NT2/D1 (cell line): ENCODE measurements at regions not wholly inside any gene's neighbourhood (a gene's known extent, or its start where the extent isn't known, plus 50 kb on each side); places are given as distances from the start of the nearest gene placed in this dataset.

Experiments
- DNase-seq: peaks from one replicate; pipeline ENCODE4 v3.0.0-alpha.2; 2011; ENCODE audit warnings: low read depth, low spot score
- H3K27me3 ChIP-seq: 2 replicates; pipeline ENCODE4 v1.6.0; 2011; ENCODE audit warnings: mild to moderate bottlenecking; ENCODE audit not compliant: insufficient read length, insufficient read depth
- H3K36me3 ChIP-seq: 2 replicates; pipeline ENCODE4 v1.6.1; 2011; ENCODE audit warnings: mild to moderate bottlenecking, low read length, mixed read lengths; ENCODE audit not compliant: insufficient read depth, insufficient read length
- H3K4me1 ChIP-seq: 2 replicates; pipeline ENCODE4 v1.5.1; 2011; ENCODE audit not compliant: insufficient read depth, insufficient read length
- H3K4me3 ChIP-seq: 2 replicates; pipeline ENCODE4 v1.5.1; 2011; ENCODE audit warnings: low read depth; ENCODE audit not compliant: insufficient read length
- H3K9ac ChIP-seq: 2 replicates; pipeline ENCODE4 v1.6.0; 2011; ENCODE audit warnings: low read depth; ENCODE audit not compliant: insufficient read length
- H3K9me3 ChIP-seq: 2 replicates; pipeline ENCODE4 v1.5.1; 2011; ENCODE audit warnings: mild to moderate bottlenecking, low read length; ENCODE audit not compliant: insufficient read depth
- SUZ12 ChIP-seq: IDR thresholded peaks from 2 replicates; pipeline ENCODE4 v1.6.1; 2011; ENCODE audit not compliant: insufficient read length, insufficient read depth; ENCODE audit errors: extremely low read depth
- YY1 ChIP-seq: IDR thresholded peaks from 2 replicates; pipeline ENCODE4 v1.6.1; 2011; ENCODE audit not compliant: insufficient read length, insufficient read depth
- ZNF274 ChIP-seq: IDR thresholded peaks from 2 replicates; pipeline ENCODE4 v1.6.1; 2011; ENCODE audit warnings: mild to moderate bottlenecking, low read depth, low read length

DNA sequence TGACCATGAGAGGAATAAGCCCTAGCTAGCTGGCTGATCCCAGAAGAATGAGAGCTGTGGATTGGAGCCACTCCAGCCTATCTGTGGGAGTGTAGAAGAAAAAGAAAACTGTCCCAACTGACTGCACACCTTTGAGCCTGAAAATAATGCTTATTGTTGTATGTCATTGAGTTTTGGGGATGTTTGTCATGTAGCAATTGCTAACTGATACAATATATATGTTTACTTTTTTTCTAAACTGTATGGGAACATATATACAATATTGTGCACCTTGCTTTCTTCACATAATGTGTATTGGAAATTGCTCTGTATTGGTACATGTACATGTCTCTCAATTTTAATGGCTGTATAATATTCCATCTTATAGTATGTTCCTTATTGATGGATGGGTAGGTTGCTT is 124.0 kb upstream of the NLRP1 start:
- TF ChIP-seq ZNF274 = no peak
- TF ChIP-seq SUZ12 = no peak
- no peak for TF ChIP-seq YY1
- Histone ChIP-seq H3K36me3 (no peaks in the 10 kb centered on the region), H3K27me3 (no peaks in the 10 kb centered on the region), H3K4me1 (peaks cover 7% of the 10 kb centered on the region), H3K9me3 (peaks cover 5% of the 10 kb centered on the region), H3K9ac (no peak overlapping the region), H3K4me3 (no peak overlapping the region)
- no peak for DNase-seq

DNA sequence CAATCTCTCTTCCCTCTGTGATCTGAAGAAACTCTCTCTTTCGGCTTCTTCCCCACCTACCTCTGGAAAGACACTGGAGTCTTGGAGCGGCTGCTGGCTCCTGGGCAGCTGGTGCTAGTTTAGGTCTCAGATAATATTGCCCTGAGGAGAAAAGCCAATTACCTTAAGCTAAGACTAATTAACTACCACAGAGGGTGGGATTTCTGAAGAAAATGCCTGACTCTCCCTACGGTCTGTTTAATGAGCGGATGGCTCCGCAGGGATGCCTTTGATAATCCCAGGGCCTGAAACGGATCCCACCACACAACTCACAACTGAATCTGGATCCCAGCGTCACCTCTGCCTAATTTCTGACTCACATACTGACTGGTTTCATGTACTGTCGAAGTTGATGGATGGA is 127.0 kb upstream of the NLRP1 start:
- Histone ChIP-seq H3K4me1 (peaks cover 2% of the 10 kb centered on the region), H3K27me3 (no peaks in the 10 kb centered on the region), H3K4me3 (no peak overlapping the region), H3K9me3 (peaks cover 5% of the 10 kb centered on the region), H3K36me3 (no peaks in the 10 kb centered on the region), H3K9ac (no peak overlapping the region)
- TF ChIP-seq ZNF274 (no peak), SUZ12 (no peak), YY1 (no peak)
- no peak for DNase-seq

DNA sequence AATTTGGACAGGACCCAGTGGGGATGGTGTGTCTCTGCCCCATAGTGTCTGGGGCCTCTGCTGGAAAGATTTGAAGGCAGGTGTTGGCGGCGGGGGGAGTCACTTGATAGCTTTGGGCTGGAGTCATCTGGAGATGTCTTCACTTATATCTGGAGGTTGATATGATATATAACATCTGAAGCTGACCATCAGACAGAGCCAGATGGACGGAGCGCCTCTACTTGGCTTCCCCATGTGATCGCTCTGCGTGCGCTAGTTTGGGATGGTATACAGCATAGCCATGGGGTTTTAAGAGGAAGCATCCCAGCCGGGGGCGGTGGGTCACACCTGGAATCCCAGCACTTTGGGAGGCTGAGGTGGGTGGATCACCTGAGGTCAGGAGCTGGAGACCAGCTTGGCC is 130.7 kb upstream of the NLRP1 start:
- no peak overlapping the region for H3K9ac ChIP-seq
- no peaks in the 10 kb centered on the region for H3K4me1 ChIP-seq
- no peak for TF ChIP-seq ZNF274
- no peak overlapping the region for H3K4me3 ChIP-seq
- H3K27me3 ChIP-seq = no peaks in the 10 kb centered on the region
- DNase-seq = no peak
- H3K36me3 ChIP-seq = no peaks in the 10 kb centered on the region
- no peaks in the 10 kb centered on the region; the same call in 1 of the 2 replicates for H3K9me3 ChIP-seq

DNA sequence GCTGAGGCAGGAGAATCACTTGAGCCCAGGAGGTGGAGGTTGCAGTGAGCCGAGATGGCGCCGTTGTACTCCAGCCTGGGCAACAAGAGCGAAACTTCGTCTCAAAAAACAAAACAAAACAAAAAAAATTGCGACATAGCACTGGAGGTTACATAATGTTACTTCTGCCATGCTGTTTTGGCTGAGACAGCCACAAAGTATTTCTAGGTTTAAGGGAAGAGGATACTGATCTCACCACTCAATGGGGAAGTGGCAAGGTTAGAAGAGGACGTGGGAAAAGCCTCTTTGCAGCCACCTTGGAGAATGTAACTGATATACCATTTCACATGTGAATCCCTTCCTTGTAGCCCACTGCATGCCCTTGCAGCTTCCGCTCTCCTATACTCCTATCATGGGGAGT is 131.2 kb upstream of the NLRP1 start:
- Histone ChIP-seq H3K36me3 (no peaks in the 10 kb centered on the region), H3K4me3 (no peak overlapping the region), H3K27me3 (no peaks in the 10 kb centered on the region), H3K9ac (no peak overlapping the region), H3K9me3 (no peaks in the 10 kb centered on the region), H3K4me1 (no peaks in the 10 kb centered on the region)
- TF ChIP-seq ZNF274 (no peak), SUZ12 (no peak), YY1 (no peak)
- no peak for DNase-seq

DNA sequence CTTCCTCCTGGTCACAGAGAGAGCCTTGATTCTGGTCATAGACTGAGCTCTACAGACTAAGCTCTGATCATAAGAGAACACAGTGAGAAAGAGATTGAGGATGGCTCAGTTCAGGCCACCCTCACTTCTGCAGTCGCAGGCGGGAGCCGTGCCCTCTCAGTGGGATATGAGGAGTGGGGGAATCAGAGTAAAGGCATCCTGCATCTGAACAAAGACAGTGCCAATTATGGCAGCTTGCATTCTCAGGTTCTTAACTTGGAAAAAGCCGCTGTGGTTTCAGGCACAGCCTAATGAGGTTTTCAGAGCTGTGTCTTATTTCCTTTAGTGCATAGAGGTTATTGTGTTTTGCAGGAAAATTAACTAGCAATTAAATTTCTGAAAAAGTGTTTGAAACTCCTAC is 134.4 kb upstream of the NLRP1 start:
- no peak for DNase-seq

DNA sequence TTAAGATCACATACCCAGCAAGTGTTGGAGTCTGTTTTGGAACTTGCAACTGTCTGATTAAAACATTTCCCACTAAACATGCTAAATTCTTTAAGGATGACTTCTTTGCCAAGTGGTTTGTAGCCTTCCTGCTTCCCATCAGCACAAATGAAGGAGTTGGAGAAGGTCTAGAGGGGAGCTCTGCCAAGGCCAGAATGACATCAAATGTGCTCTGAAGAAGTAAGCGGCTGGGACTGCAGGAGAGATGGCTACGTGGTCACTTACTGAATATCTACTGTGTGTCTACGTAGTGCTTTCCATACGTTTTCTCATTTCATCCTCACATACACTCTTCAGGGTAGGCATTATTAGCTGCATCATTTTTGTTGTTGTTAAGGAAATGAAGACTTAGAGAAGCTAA is 135.7 kb upstream of the NLRP1 start:
- no peak for DNase-seq
- Histone ChIP-seq H3K36me3 (no peaks in the 10 kb centered on the region), H3K9me3 (no peaks in the 10 kb centered on the region; the same call in 1 of the 2 replicates), H3K4me1 (no peaks in the 10 kb centered on the region), H3K27me3 (no peaks in the 10 kb centered on the region), H3K9ac (no peak overlapping the region), H3K4me3 (no peak overlapping the region)
- no peak for TF ChIP-seq YY1
- TF ChIP-seq SUZ12 = no peak
- TF ChIP-seq ZNF274 = no peak

More for the DNA sequence above, 134.4 kb upstream of the NLRP1 start:
- no peaks in the 10 kb centered on the region for H3K4me1 ChIP-seq
- no peak overlapping the region for H3K4me3 ChIP-seq
- no peaks in the 10 kb centered on the region; the same call in 1 of the 2 replicates for H3K9me3 ChIP-seq
- no peaks in the 10 kb centered on the region for H3K27me3 ChIP-seq
- H3K9ac ChIP-seq = no peak overlapping the region
- TF ChIP-seq SUZ12 = no peak
- no peak for TF ChIP-seq YY1
- TF ChIP-seq ZNF274 = no peak
- no peaks in the 10 kb centered on the region for H3K36me3 ChIP-seq

DNA sequence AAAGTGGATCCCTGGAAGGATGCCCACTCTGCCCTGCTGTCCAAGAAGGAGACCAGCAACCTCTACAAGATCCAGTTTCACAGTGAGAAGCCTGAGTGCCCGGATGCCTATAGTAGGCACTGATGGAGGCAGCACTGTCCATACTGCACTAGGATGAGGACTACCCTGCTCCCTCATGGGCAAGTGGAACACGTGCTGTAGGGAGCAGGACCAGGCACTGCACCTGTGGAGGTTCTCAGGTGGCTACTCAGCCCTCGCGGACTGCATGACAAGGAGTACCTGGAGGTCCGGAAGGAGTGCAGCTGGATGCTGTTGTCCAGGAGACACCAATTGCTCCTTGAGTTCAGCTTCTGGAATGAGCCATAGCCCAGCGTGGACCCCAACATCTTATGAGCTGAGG is 146.1 kb upstream of the NLRP1 start:
- H3K36me3 ChIP-seq = no peaks in the 10 kb centered on the region

DNA sequence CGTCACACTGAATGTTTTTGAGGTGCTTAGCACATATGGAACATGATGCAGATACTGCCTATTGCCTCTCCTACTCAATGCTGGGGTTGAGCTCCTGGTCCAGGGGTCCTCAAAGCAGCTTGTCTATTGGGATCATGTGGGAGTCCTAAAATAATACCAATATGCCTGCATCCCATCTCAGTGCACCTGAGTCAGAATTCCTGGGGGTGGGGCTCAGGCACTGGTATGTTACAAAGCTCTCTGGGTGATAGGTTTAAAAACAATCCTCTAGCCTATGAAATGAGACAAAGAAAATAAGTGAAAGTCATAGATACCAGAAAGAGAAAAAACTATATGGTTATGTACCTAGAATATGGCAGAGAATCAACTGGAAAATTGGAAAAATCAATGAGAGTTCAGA is 156.6 kb upstream of the NLRP1 start:
- Histone ChIP-seq H3K4me3 (no peak overlapping the region), H3K9ac (no peak overlapping the region), H3K4me1 (peaks cover 2% of the 10 kb centered on the region), H3K9me3 (no peaks in the 10 kb centered on the region), H3K27me3 (no peaks in the 10 kb centered on the region), H3K36me3 (no peaks in the 10 kb centered on the region)
- no peak for DNase-seq
- TF ChIP-seq SUZ12 = no peak
- TF ChIP-seq YY1 = no peak
- no peak for TF ChIP-seq ZNF274

More for the DNA sequence above, 146.1 kb upstream of the NLRP1 start:
- no peaks in the 10 kb centered on the region for H3K4me1 ChIP-seq
- H3K9ac ChIP-seq = no peak overlapping the region
- no peaks in the 10 kb centered on the region for H3K9me3 ChIP-seq
- H3K4me3 ChIP-seq = no peak overlapping the region
- no peaks in the 10 kb centered on the region for H3K27me3 ChIP-seq
- DNase-seq = no peak
- TF ChIP-seq YY1 (no peak), ZNF274 (no peak), SUZ12 (no peak)
